Natural killer cell (primary cell): ENCODE measurements at regions not wholly inside any gene's neighbourhood (a gene's known extent, or its start where the extent isn't known, plus 50 kb on each side); places are given as distances from the start of the nearest gene placed in this dataset.

ENCODE experiments used
- ATAC-seq, 3 donors: fragments of 150-1000 bp in 2 of 3; fragments of 200-7000 bp in 1 of 3; cut with Tn5 transposase; 1 replicate in 1 of 3; 2 replicates in 2 of 3; pipeline ENCODE4 v1.10.0; 2021; ENCODE audit warnings: mild to moderate bottlenecking in 2 of 3, moderate library complexity in 2 of 3
- DNase-seq, 2 donors: peaks; one replicate each; pipeline versions ENCODE4 v3.0.0 to v3.0.0-alpha.2; 2013 to 2021; ENCODE audit warnings: mixed read lengths in 1 of 2
- H3K27ac ChIP-seq: one replicate; pipeline ENCODE4 v1.5.1; 2013; ENCODE audit warnings: mild to moderate bottlenecking, low read length
- H3K27me3 ChIP-seq: one replicate; pipeline ENCODE4 v1.6.1; 2013; ENCODE audit warnings: low read length; ENCODE audit not compliant: control insufficient read depth, insufficient read depth
- H3K36me3 ChIP-seq: one replicate; pipeline ENCODE4 v1.6.1; 2013; ENCODE audit warnings: low read length; ENCODE audit not compliant: control insufficient read depth, insufficient read depth
- H3K4me1 ChIP-seq: one replicate; pipeline ENCODE4 v1.6.1; 2013; ENCODE audit warnings: low read length; ENCODE audit not compliant: control insufficient read depth, insufficient read depth
- H3K4me3 ChIP-seq: one replicate; pipeline ENCODE4 v1.5.1; 2013; ENCODE audit warnings: low read length
- H3K9me3 ChIP-seq: one replicate; pipeline ENCODE4 v1.6.1; 2013; ENCODE audit warnings: low read length; ENCODE audit not compliant: control insufficient read depth, insufficient read depth
- H3K27ac Mint-ChIP-seq, 2 donors: one replicate each; pipeline ENCODE4 v1.8.0; 2022; ENCODE audit warnings: mild to moderate bottlenecking in 2 of 2, mixed read lengths in 2 of 2, moderate library complexity in 1 of 2
- H3K27me3 Mint-ChIP-seq, 2 donors: one replicate each; pipeline ENCODE4 v1.8.0; 2022; ENCODE audit warnings: low read depth in 2 of 2, mixed read lengths in 2 of 2
- H3K36me3 Mint-ChIP-seq: one replicate; pipeline ENCODE4 v1.8.0; 2022; ENCODE audit warnings: mixed read lengths
- H3K4me1 Mint-ChIP-seq, 2 donors: one replicate each; pipeline ENCODE4 v1.8.0; 2022; ENCODE audit warnings: mixed read lengths in 2 of 2
- H3K4me3 Mint-ChIP-seq: one replicate; pipeline ENCODE4 v1.8.0; 2022; ENCODE audit warnings: mild to moderate bottlenecking, moderate library complexity, mixed read lengths
- H3K9me3 Mint-ChIP-seq, 2 donors: one replicate each; pipeline ENCODE4 v1.8.0; 2022; ENCODE audit warnings: mixed read lengths in 2 of 2
- WGBS: methylation state at CpG from one replicate; pipeline ENCODE4 v1.1.7; 2013; ENCODE audit warnings: missing lambda C conversion rate; ENCODE audit not compliant: insufficient coverage; 5-methylcytosine and 5-hydroxymethylcytosine counted together
- intact Hi-C: fragments of 100-400 bp; cut with micrococcal nuclease; formaldehyde crosslinking; loops from one replicate; pipeline ENCODE4 v1.14.2; 2022
- TF ChIP-seq, protein P1 (sequence below): fragments of 200-600 bp; IDR thresholded peaks from one replicate; pipeline ENCODE4 v1.8.0; 2022; ENCODE audit warnings: antibody characterized with exemption

DNA sequence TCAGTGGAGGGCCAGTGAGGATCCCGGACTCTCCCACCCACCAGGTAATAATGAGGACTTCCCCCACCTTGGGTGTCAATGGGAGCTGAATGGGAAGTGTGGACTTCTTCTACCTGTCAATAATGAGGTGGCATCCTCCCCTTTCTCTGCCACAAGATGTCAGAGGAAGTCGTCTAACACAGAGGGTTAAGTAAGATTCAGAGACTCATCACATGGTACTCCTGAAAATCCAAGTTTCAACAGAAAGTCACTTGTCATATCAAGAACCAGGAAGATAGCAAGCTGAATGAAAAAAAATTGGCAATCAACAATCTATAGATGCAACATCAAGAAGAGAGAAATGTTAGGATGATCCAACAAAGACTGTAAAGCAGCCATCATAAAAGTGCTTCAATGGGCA, 150.9 kb upstream of the SVIL start:
- H3K4me1 Mint-ChIP-seq, result peaks cover 7 to 8% of the 10 kb centered on the region in 2 donors
- Histone ChIP-seq H3K27me3 (no peaks in the 10 kb centered on the region), H3K4me1 (no peaks in the 10 kb centered on the region), H3K4me3 (no peak overlapping the region), H3K27ac (no peak overlapping the region), H3K9me3 (no peaks in the 10 kb centered on the region), H3K36me3 (no peaks in the 10 kb centered on the region)
- no peak for ATAC-seq
- H3K27me3 Mint-ChIP-seq, result peaks cover 12 to 24% of the 10 kb centered on the region in 2 donors
- WGBS, result 90% methylated on average over 1 of the region's 2 CpGs
- TF ChIP-seq, protein P1, sequence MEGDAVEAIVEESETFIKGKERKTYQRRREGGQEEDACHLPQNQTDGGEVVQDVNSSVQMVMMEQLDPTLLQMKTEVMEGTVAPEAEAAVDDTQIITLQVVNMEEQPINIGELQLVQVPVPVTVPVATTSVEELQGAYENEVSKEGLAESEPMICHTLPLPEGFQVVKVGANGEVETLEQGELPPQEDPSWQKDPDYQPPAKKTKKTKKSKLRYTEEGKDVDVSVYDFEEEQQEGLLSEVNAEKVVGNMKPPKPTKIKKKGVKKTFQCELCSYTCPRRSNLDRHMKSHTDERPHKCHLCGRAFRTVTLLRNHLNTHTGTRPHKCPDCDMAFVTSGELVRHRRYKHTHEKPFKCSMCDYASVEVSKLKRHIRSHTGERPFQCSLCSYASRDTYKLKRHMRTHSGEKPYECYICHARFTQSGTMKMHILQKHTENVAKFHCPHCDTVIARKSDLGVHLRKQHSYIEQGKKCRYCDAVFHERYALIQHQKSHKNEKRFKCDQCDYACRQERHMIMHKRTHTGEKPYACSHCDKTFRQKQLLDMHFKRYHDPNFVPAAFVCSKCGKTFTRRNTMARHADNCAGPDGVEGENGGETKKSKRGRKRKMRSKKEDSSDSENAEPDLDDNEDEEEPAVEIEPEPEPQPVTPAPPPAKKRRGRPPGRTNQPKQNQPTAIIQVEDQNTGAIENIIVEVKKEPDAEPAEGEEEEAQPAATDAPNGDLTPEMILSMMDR, result no peak
- intact Hi-C loops, result no loop called here
- no peak for DNase-seq
- no peaks in the 10 kb centered on the region for H3K36me3 Mint-ChIP-seq
- H3K27ac Mint-ChIP-seq, result no peak overlapping the region
- no peak overlapping the region for H3K4me3 Mint-ChIP-seq
- H3K9me3 Mint-ChIP-seq, result no peaks in the 10 kb centered on the region

DNA sequence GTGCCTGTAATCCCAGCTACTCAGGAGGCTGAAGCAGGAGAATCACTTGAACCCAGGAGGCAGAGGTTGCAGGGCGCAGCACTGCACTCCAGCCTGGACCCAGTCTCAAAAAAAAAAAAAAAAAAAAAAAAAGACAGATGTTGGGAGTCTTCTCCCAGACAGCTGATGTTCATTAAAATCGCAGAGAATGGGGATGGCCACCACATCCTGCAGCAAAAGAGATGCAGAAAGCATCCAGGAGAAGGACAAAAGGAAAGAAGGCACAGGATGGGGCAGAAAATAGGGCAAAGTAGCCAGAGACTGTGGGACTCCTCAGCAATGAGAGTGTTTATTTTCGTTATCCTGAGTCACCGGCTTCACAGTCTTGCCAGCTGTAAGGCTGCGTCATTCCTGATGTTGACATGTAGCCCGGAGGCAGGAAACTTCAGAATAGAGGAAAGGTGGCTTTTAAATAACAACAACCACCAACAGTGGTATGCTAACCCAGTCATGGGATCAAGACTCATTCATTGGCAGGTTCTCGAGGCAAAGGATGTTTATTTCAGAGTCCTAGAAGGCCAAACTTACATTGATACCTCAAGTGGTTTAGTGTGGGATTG, 149.5 kb upstream of the SVIL start:
- Mint-ChIP-seq H3K27me3 (peaks cover 13 to 27% of the 10 kb centered on the region in 2 donors), H3K9me3 (no peaks in the 10 kb centered on the region), H3K4me3 (no peak overlapping the region), H3K27ac (no peak overlapping the region), H3K4me1 (peaks cover 7 to 8% of the 10 kb centered on the region in 2 donors), H3K36me3 (no peaks in the 10 kb centered on the region)
- TF ChIP-seq, protein P1, result no peak
- H3K4me3 ChIP-seq, result no peak overlapping the region
- H3K36me3 ChIP-seq, result no peaks in the 10 kb centered on the region
- H3K27ac ChIP-seq, result no peak overlapping the region
- DNase-seq, result no peak
- no peaks in the 10 kb centered on the region for H3K4me1 ChIP-seq
- ATAC-seq, result no peak
- no peaks in the 10 kb centered on the region for H3K9me3 ChIP-seq
- WGBS, result 56% methylated on average over 7 of the region's 7 CpGs
- no peaks in the 10 kb centered on the region for H3K27me3 ChIP-seq
- intact Hi-C loops, result no loop called here

DNA sequence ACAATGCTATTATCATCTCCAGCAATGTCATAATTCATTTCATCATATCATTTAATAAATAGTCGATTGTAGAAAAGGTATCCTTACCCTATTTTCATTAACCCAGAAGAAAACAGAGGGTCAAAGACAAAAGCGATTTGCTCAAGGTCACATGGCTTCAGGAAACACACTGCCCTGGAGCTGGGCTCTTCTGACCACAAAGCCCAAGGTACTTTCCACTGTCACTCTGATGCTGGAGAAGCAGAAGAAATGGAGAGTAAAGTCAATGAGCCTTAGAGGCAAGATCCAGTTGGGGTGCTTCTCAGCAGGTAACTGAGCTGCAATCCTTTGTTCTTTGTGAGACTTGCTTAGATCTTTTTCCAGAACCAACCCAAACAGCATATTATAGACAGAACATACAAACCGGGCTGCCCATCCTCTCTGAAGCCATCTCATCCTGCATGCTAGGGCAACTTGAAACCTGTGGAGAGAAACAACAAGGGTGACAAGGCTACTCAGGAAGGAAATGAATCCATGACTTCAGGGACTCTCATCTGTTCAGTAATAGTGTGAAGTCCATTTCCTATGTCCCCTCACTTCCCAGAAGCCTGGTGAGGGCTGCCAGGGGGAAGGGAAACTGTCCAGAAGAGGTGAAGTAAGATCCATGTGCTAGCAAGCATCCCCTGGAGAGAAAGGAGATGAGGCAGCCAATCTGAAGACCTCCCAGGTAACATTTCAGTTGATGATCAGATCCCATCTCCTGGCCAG, 148.6 kb upstream of the SVIL start:
- Histone ChIP-seq H3K27me3 (no peaks in the 10 kb centered on the region), H3K4me3 (no peak overlapping the region), H3K36me3 (no peaks in the 10 kb centered on the region), H3K4me1 (no peaks in the 10 kb centered on the region), H3K9me3 (no peaks in the 10 kb centered on the region), H3K27ac (no peak overlapping the region)
- ATAC-seq (no peak), DNase-seq (no peak)
- H3K27ac Mint-ChIP-seq, result no peak overlapping the region
- intact Hi-C loops, result no loop called here
- 57% methylated on average over 3 of the region's 3 CpGs for WGBS
- H3K4me3 Mint-ChIP-seq, result no peak overlapping the region
- H3K36me3 Mint-ChIP-seq, result no peaks in the 10 kb centered on the region
- H3K4me1 Mint-ChIP-seq, result peaks cover 7 to 8% of the 10 kb centered on the region in 2 donors
- TF ChIP-seq, protein P1, result no peak
- peaks cover 18 to 27% of the 10 kb centered on the region in 2 donors for H3K27me3 Mint-ChIP-seq
- no peaks in the 10 kb centered on the region for H3K9me3 Mint-ChIP-seq
